Esophagus muscularis mucosa (tissue), 4 donors: ENCODE measurements at regions not wholly inside any gene's neighbourhood (a gene's known extent, or its start where the extent isn't known, plus 50 kb on each side); places are given as distances from the start of the nearest gene placed in this dataset.

Source experiments
- DNase-seq: peaks from one replicate; pipeline ENCODE4 v3.0.0-alpha.2; 2017; ENCODE audit errors: extremely low spot score
- H3K27ac ChIP-seq, 4 donors: fragments of 200-600 bp; sonication (generic); replicated peaks in 1 of 4; 1 replicate in 3 of 4; 2 replicates in 1 of 4; pipeline ENCODE4 v1.5.1; 2016 to 2019; ENCODE audit warnings: mild to moderate bottlenecking in 1 of 4
- H3K27me3 ChIP-seq, 4 donors: fragments of 200-600 bp; sonication (generic); one replicate each; pipeline versions ENCODE4 v1.5.1 to v1.6.0; 2016 to 2019
- H3K36me3 ChIP-seq, 4 donors: fragments of 200-600 bp; sonication (generic); one replicate each; pipeline ENCODE4 v1.5.1; 2016 to 2019
- H3K4me1 ChIP-seq, 4 donors: fragments of 200-600 bp; sonication (generic); one replicate each; pipeline ENCODE4 v1.5.1; 2016 to 2019
- H3K4me3 ChIP-seq, 4 donors: fragments of 200-600 bp; sonication (generic); 1 replicate in 2 of 4; 2 replicates in 2 of 4; pipeline ENCODE4 v1.5.1; 2016 to 2019; ENCODE audit warnings: mild to moderate bottlenecking in 4 of 4, moderate library complexity in 1 of 4
- H3K9me3 ChIP-seq, 4 donors: fragments of 200-600 bp; sonication (generic); 1 replicate in 3 of 4; 2 replicates in 1 of 4; pipeline ENCODE4 v1.5.1; 2016 to 2019
- CTCF ChIP-seq, 3 experiments: fragments of 200-600 bp in 2 of 3; fragments of 450-650 bp in 1 of 3; sonication (generic) in 2 of 3; IDR thresholded peaks; one replicate each; pipeline ENCODE4 v1.5.1; 2017 to 2019; ENCODE audit warnings: antibody characterized with exemption in 3 of 3, mild to moderate bottlenecking in 2 of 3, moderate library complexity in 1 of 3
- EP300 ChIP-seq: sonication (generic); formaldehyde crosslinking; IDR thresholded peaks from one replicate; pipeline ENCODE4 v1.6.1; 2017; ENCODE audit warnings: antibody characterized with exemption
- POLR2A ChIP-seq: fragments of 450-650 bp; IDR thresholded peaks from one replicate; pipeline ENCODE4 v1.6.1; 2017; ENCODE audit warnings: antibody characterized with exemption, moderate library complexity, mild to moderate bottlenecking, low read depth
- POLR2AphosphoS5 ChIP-seq, 2 donors: sonication (generic); formaldehyde crosslinking; IDR thresholded peaks; one replicate each; pipeline ENCODE4 v1.6.1; 2017; ENCODE audit warnings: antibody characterized with exemption in 2 of 2
- WGBS: methylation state at CpG from one replicate; pipeline ENCODE4 v1.1.5; 2018; 5-methylcytosine and 5-hydroxymethylcytosine counted together
- intact Hi-C: fragments of 100-400 bp; cut with DNase I; formaldehyde crosslinking; loops from one replicate; pipeline ENCODE4 v1.15.1; 2023

- H3K9me3 ChIP-seq = no peaks in the 10 kb centered on the region
- peak in 1 of 2 donors; percentile 16 for TF ChIP-seq POLR2AphosphoS5 (IDR thresholded peaks at IDR 0.05)
- TF ChIP-seq CTCF (IDR thresholded peaks at IDR 0.05) = no peak
- TF ChIP-seq POLR2A = no peak
- TF ChIP-seq EP300 = no peak
- H3K27me3 ChIP-seq = no peaks in the 10 kb centered on the region
- H3K27ac ChIP-seq = peak overlapping the region in 1 of 4 donors; percentile 34
- H3K4me1 ChIP-seq = no peaks in the 10 kb centered on the region
- no peak overlapping the region for H3K4me3 ChIP-seq
- H3K36me3 ChIP-seq = no peaks in the 10 kb centered on the region
- WGBS = 82% methylated on average over 8 of the region's 8 CpGs
- peak; percentile 92 for DNase-seq
- intact Hi-C loops = no loop called here
These were observed 129.1 kb downstream of the EHF start for GRCh38 chr11:34749666-34750659.

GRCh38 chr11:34748036-34748435, 127.1 kb downstream of the EHF start:
- Histone ChIP-seq H3K27ac (no peak overlapping the region), H3K4me3 (no peak overlapping the region), H3K4me1 (no peaks in the 10 kb centered on the region), H3K9me3 (no peaks in the 10 kb centered on the region), H3K27me3 (no peaks in the 10 kb centered on the region), H3K36me3 (no peaks in the 10 kb centered on the region)
- TF ChIP-seq EP300 (no peak), CTCF (IDR thresholded peaks at IDR 0.05) (no peak), POLR2A (no peak), POLR2AphosphoS5 (IDR thresholded peaks at IDR 0.05) (no peak)
- DNase-seq = no peak
- intact Hi-C loops = no loop called here
- WGBS = 64% methylated on average over 3 of the region's 3 CpGs

GRCh38 chr11:34747251-34747650, 126.4 kb downstream of the EHF start:
- TF ChIP-seq POLR2A (no peak), EP300 (no peak), CTCF (IDR thresholded peaks at IDR 0.05) (no peak), POLR2AphosphoS5 (IDR thresholded peaks at IDR 0.05) (no peak)
- 51% methylated on average over 3 of the region's 3 CpGs for WGBS
- Histone ChIP-seq H3K27ac (no peak overlapping the region), H3K4me1 (no peaks in the 10 kb centered on the region), H3K27me3 (no peaks in the 10 kb centered on the region), H3K4me3 (no peak overlapping the region), H3K9me3 (no peaks in the 10 kb centered on the region), H3K36me3 (no peaks in the 10 kb centered on the region)
- DNase-seq = no peak
- intact Hi-C loops = no loop called here

- Histone ChIP-seq H3K27me3 (no peaks in the 10 kb centered on the region), H3K27ac (no peak overlapping the region), H3K36me3 (no peaks in the 10 kb centered on the region), H3K4me1 (no peaks in the 10 kb centered on the region), H3K4me3 (no peak overlapping the region), H3K9me3 (no peaks in the 10 kb centered on the region)
- TF ChIP-seq CTCF (IDR thresholded peaks at IDR 0.05) = no peak
- TF ChIP-seq EP300 = no peak
- no peak for TF ChIP-seq POLR2AphosphoS5 (IDR thresholded peaks at IDR 0.05)
- TF ChIP-seq POLR2A = no peak
- no peak for DNase-seq
- intact Hi-C loops = no loop called here
- 50% methylated on average over 3 of the region's 3 CpGs for WGBS
These were observed 124.3 kb downstream of the EHF start for GRCh38 chr11:34745195-34745594.
